Right cardiac atrium (tissue), 5 donors: ENCODE measurements at regions not wholly inside any gene's neighbourhood (a gene's known extent, or its start where the extent isn't known, plus 50 kb on each side); places are given as distances from the start of the nearest gene placed in this dataset.
"Not testable (repeated sequence)": the region's sequence is repeated elsewhere in the genome, so short reads cannot be mapped to it uniquely, and the experiment has no call there.

Source experiments
- ATAC-seq, 2 donors: fragments of 200-7000 bp; cut with Tn5 transposase; one replicate each; pipeline versions ENCODE4 v1.8.0 to v1.9.1; 2020; ENCODE audit warnings: moderate library complexity in 2 of 2, mild to moderate bottlenecking in 1 of 2
- DNase-seq, 3 donors: peaks; one replicate each; pipeline ENCODE4 v3.0.0-alpha.2; 2020
- H3K27ac ChIP-seq: one replicate; pipeline ENCODE4 v1.5.1; 2013; ENCODE audit warnings: mild to moderate bottlenecking, low read length, control low read depth, moderate library complexity
- H3K27me3 ChIP-seq: one replicate; pipeline ENCODE4 v1.6.1; 2013; ENCODE audit not compliant: control insufficient read depth, insufficient read depth
- H3K4me1 ChIP-seq: one replicate; pipeline ENCODE4 v1.6.1; 2013; ENCODE audit warnings: low read length; ENCODE audit not compliant: control insufficient read depth, insufficient read depth
- H3K4me3 ChIP-seq: one replicate; pipeline ENCODE4 v1.5.1; 2013; ENCODE audit warnings: low read length, control low read depth
- H3K9me3 ChIP-seq: one replicate; pipeline ENCODE4 v1.6.1; 2013; ENCODE audit warnings: low read length; ENCODE audit not compliant: control insufficient read depth
- WGBS: extraction: QIAGEN DNeasy Blood & Tissue Kit; methylation state at CpG from one replicate; pipeline ENCODE4 v1.1.7; 2013; 5-methylcytosine and 5-hydroxymethylcytosine counted together
- intact Hi-C, 4 donors: fragments of 100-400 bp; cut with DNase I; formaldehyde crosslinking; loops; one replicate each; pipeline versions ENCODE4 v1.11.0 to v1.14.0; 2022 to 2023
- donor health status: healthy with polysubstance abuse.
- donor health status: DM: no; HTN: yes; CAD: no.
- donor health status: DM: no; HTN: no; CAD: no.
- donor health status: DM: no; HTN: yes; CAD: no; lungs with severe emphysema.
- donor health status: DM: yes; HTN: yes; CAD: no.

GRCh38 chr2:14781142-14781541 lies 148.6 kb downstream of the LRATD1 start:
- DNase-seq (no peak), ATAC-seq (no peak)
- intact Hi-C loops, result no loop called here
- no peak overlapping the region for H3K4me3 ChIP-seq
- no peaks in the 10 kb centered on the region for H3K9me3 ChIP-seq
- no peaks in the 10 kb centered on the region for H3K27me3 ChIP-seq
- H3K27ac ChIP-seq, result no peak overlapping the region
- 80% methylated on average over 4 of the region's 4 CpGs for WGBS
- H3K4me1 ChIP-seq, result no peaks in the 10 kb centered on the region

GRCh38 chr2:14788814-14789213 lies 156.3 kb downstream of the LRATD1 start:
- H3K4me3 ChIP-seq, H3K27ac ChIP-seq, intact Hi-C loops, ATAC-seq, DNase-seq, H3K4me1 ChIP-seq, H3K27me3 ChIP-seq, H3K9me3 ChIP-seq: not testable (repeated sequence)
- 89% methylated on average over 9 of the region's 9 CpGs for WGBS

GRCh38 chr2:14790041-14790640 lies 157.6 kb downstream of the LRATD1 start:
- 89% methylated on average over 1 of the region's 1 CpG for WGBS
- no peak overlapping the region for H3K27ac ChIP-seq
- no peaks in the 10 kb centered on the region for H3K9me3 ChIP-seq
- intact Hi-C loops, result no loop called here
- H3K4me3 ChIP-seq, result no peak overlapping the region
- DNase-seq (no peak), ATAC-seq (no peak)
- no peaks in the 10 kb centered on the region for H3K4me1 ChIP-seq
- H3K27me3 ChIP-seq, result no peaks in the 10 kb centered on the region

- ATAC-seq (no peak), DNase-seq (no peak)
- H3K27ac ChIP-seq, result no peak overlapping the region
- no peak overlapping the region for H3K4me3 ChIP-seq
- intact Hi-C loops, result no loop called here
- H3K9me3 ChIP-seq, result no peaks in the 10 kb centered on the region
- no peaks in the 10 kb centered on the region for H3K27me3 ChIP-seq
- H3K4me1 ChIP-seq, result no peaks in the 10 kb centered on the region
Observed at GRCh38 chr2:14803994-14804393, 171.5 kb downstream of the LRATD1 start.

- H3K4me3 ChIP-seq, result no peak overlapping the region
- intact Hi-C loops, result no loop called here
- H3K27ac ChIP-seq, result no peak overlapping the region
- H3K4me1 ChIP-seq, result no peaks in the 10 kb centered on the region
- no peak for ATAC-seq
- 67% methylated on average over 3 of the region's 3 CpGs for WGBS
- DNase-seq, result no peak
- no peaks in the 10 kb centered on the region for H3K27me3 ChIP-seq
- H3K9me3 ChIP-seq, result no peaks in the 10 kb centered on the region
Observed at GRCh38 chr2:14804902-14805301, 172.4 kb downstream of the LRATD1 start.

- Histone ChIP-seq H3K27me3 (no peaks in the 10 kb centered on the region), H3K9me3 (no peaks in the 10 kb centered on the region), H3K4me3 (no peak overlapping the region), H3K27ac (no peak overlapping the region), H3K4me1 (no peaks in the 10 kb centered on the region)
- intact Hi-C loops, result no loop called here
- 50% methylated on average over 4 of the region's 4 CpGs for WGBS
- DNase-seq (no peak), ATAC-seq (no peak)
Observed at GRCh38 chr2:14806613-14807012, 174.1 kb downstream of the LRATD1 start.

- H3K27me3 ChIP-seq, result no peaks in the 10 kb centered on the region
- DNase-seq, result no peak
- H3K27ac ChIP-seq, result no peak overlapping the region
- H3K4me3 ChIP-seq, result no peak overlapping the region
- intact Hi-C loops, result no loop called here
- WGBS, result 46% methylated on average over 1 of the region's 1 CpG
- H3K9me3 ChIP-seq, result no peaks in the 10 kb centered on the region
- peak in 1 of 2 donors; percentile 43 for ATAC-seq
- H3K4me1 ChIP-seq, result no peaks in the 10 kb centered on the region
Observed at GRCh38 chr2:14815201-14815600, 182.7 kb downstream of the LRATD1 start.

DNA sequence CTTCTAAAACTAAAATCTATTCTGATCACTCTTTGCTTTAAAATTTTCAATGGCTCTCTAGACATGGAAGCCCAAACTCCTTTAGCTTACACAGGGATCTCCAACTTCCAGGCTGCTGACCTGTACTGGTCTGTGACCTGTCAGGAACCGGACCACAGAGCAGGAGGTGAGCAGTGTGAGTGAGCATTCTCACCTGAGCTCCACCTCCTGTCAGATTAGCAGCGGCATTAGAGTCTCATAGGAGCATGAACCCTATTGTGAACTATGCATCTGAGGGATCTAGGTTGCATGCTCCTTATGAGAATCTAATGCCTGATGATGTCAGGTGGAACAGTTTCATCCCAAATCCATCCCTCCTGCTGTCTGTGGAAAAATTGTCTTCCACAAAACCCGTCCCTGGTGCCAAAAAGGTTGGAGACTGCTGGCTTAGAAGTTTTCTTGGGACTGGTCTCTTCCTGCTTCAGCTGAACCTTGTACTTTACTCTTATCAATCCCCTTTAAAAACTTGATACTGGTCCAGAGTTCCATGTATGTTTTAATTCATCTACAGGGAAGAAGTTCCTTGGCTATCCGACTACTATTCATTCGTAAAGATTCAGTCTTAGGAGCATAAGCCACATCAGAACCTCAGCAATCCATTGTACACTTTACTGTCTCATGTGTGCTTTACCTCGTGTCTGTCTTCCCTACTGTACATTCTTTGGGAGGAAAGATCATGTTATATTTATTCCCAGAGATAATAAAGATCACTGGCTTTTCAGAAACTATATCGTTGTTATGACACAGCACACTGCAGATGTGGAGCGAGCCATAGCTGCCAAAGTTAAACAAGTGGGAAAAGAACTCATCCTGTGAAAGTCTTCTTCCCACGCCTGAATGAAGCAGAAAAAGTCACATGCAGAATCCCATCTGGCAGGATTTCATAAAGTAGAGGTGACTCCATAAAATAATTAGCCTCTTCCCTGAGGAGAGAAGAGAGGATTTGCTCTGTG lies 183.8 kb downstream of the LRATD1 start:
- H3K4me3 ChIP-seq, result no peak overlapping the region
- ATAC-seq (no peak), DNase-seq (no peak)
- intact Hi-C loops, result no loop called here
- H3K4me1 ChIP-seq, result no peaks in the 10 kb centered on the region
- WGBS, result 56% methylated on average over 9 of the region's 9 CpGs
- H3K27ac ChIP-seq, result no peak overlapping the region
- H3K9me3 ChIP-seq, result no peaks in the 10 kb centered on the region
- H3K27me3 ChIP-seq, result no peaks in the 10 kb centered on the region

GRCh38 chr2:14817848-14818247 lies 185.3 kb downstream of the LRATD1 start:
- Histone ChIP-seq H3K4me1 (no peaks in the 10 kb centered on the region), H3K4me3 (no peak overlapping the region), H3K27me3 (no peaks in the 10 kb centered on the region), H3K9me3 (no peaks in the 10 kb centered on the region), H3K27ac (no peak overlapping the region)
- no peak for ATAC-seq
- intact Hi-C loops, result no loop called here
- WGBS, result 66% methylated on average over 4 of the region's 4 CpGs
- DNase-seq, result no peak

DNA sequence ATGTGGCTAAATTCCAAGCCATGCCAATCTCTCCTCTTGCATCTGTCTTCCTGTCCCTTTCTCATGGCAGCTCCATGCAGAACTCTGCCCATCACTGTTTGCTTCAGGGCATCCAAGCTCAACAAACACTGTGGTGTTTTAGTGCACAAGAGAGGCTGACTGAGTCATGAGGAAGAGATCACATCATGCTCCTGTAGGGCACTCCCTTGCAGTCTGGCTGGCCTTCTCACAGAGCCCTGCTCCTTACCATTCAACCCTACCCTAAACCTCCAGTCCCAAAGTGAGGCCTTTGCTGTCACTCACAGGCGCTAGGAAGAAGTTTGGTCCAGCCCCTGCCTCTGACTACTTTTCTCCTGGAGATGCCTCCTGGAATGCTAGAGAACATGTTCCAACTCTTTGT lies 194.0 kb downstream of the LRATD1 start:
- H3K27me3 ChIP-seq, result no peaks in the 10 kb centered on the region
- 88% methylated on average over 1 of the region's 1 CpG for WGBS
- H3K27ac ChIP-seq, result no peak overlapping the region
- H3K4me3 ChIP-seq, result no peak overlapping the region
- DNase-seq, result no peak
- no peaks in the 10 kb centered on the region for H3K9me3 ChIP-seq
- intact Hi-C loops, result no loop called here
- no peak for ATAC-seq
- no peaks in the 10 kb centered on the region for H3K4me1 ChIP-seq

DNA sequence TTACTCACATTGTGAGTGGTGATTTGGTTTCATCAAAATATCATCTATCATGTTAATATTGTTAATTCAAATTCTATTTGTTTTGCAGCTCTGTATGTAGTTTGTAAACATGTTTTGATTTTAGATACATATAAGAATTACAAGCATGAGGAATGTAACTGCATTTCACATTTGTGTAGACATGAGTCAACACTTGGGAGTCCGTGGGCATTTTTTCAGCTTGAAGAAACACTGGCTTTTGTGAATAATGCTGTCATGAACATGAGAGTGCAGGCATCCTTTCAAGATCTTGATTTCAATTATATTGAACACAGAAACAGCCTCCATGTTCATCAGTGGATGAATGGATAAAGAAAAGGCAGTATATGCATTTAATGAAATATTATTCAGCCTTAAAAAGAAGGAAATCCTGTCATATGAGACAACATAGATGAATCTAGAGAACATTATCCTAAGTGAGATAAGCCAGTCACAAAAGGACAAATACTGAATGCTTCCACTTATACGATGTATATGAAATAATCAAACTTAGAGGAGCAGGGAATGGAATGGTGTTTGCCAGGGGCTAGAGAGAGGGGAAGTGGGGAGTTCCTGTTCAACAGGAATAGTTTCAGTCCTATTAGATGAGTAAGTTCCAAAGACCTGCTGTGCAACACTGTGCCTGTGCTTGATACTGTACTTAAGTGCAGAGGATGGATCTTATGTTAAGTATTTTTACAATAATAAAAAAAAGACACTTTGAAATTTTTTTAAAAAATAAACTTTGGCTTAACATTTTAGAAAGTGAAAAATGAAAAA lies 194.9 kb downstream of the LRATD1 start:
- H3K4me3 ChIP-seq, result no peak overlapping the region
- no peak overlapping the region for H3K27ac ChIP-seq
- no peaks in the 10 kb centered on the region for H3K27me3 ChIP-seq
- intact Hi-C loops, result no loop called here
- ATAC-seq, result no peak
- DNase-seq, result no peak
- WGBS, result 61% methylated on average over 2 of the region's 2 CpGs
- H3K9me3 ChIP-seq, result no peaks in the 10 kb centered on the region
- no peaks in the 10 kb centered on the region for H3K4me1 ChIP-seq
